ENCODE measurements at regions not wholly inside any gene's neighbourhood (a gene's known extent, or its start where the extent isn't known, plus 50 kb on each side); places are given as distances from the start of the nearest gene placed in this dataset.

GRCh38 chr2:5391362-5391761 lies 300.8 kb upstream of the SOX11 start:
- in situ Hi-C loops (cut with HindIII; ENCODE audit: low pct_ligation_motif_present, low sequenced_read_pairs): no loop called here
- Histone ChIP-seq H3K4me3 (ENCODE audit: low read depth, low read length) (no peak overlapping the region), H3K27ac (no peak overlapping the region), H3K27me3 (replicated peaks) (no peaks in the 10 kb centered on the region), H3K36me3 (replicated peaks) (no peaks in the 10 kb centered on the region)
- TF ChIP-seq CTCF (IDR thresholded peaks at IDR 0.05; ENCODE audit: low read depth, low read length, missing control alignments): no peak
- no peak for DNase-seq

GRCh38 chr2:5392658-5393057 lies 299.5 kb upstream of the SOX11 start:
- TF ChIP-seq CTCF (IDR thresholded peaks at IDR 0.05; ENCODE audit: low read depth, low read length, missing control alignments): no peak
- H3K27ac ChIP-seq: no peak overlapping the region
- peak; percentile 37 for DNase-seq
- no peaks in the 10 kb centered on the region for H3K27me3 ChIP-seq (replicated peaks)
- in situ Hi-C loops (cut with HindIII; ENCODE audit: low pct_ligation_motif_present, low sequenced_read_pairs): no loop called here
- H3K36me3 ChIP-seq (replicated peaks): no peaks in the 10 kb centered on the region
- H3K4me3 ChIP-seq (ENCODE audit: low read depth, low read length): no peak overlapping the region

- no peak for TF ChIP-seq CTCF (IDR thresholded peaks at IDR 0.05; ENCODE audit: low read depth, low read length, missing control alignments)
- in situ Hi-C loops (cut with HindIII; ENCODE audit: low pct_ligation_motif_present, low sequenced_read_pairs): no loop called here
- H3K4me3 ChIP-seq (ENCODE audit: low read depth, low read length): no peak overlapping the region
Observed at GRCh38 chr2:5393474-5393873, 298.7 kb upstream of the SOX11 start.

GRCh38 chr2:5394223-5394622 lies 298.0 kb upstream of the SOX11 start:
- no peak for TF ChIP-seq CTCF (IDR thresholded peaks at IDR 0.05; ENCODE audit: low read depth, low read length, missing control alignments)
- in situ Hi-C loops (cut with HindIII; ENCODE audit: low pct_ligation_motif_present, low sequenced_read_pairs): no loop called here
- no peak overlapping the region for H3K4me3 ChIP-seq (ENCODE audit: low read depth, low read length)
- no peak for DNase-seq
- no peaks in the 10 kb centered on the region for H3K36me3 ChIP-seq (replicated peaks)
- no peaks in the 10 kb centered on the region for H3K27me3 ChIP-seq (replicated peaks)
- H3K27ac ChIP-seq: no peak overlapping the region

More at GRCh38 chr2:5393474-5393873, 298.7 kb upstream of the SOX11 start:
- H3K27me3 ChIP-seq (replicated peaks): no peaks in the 10 kb centered on the region
- no peak for DNase-seq
- H3K36me3 ChIP-seq (replicated peaks): no peaks in the 10 kb centered on the region
- no peak overlapping the region for H3K27ac ChIP-seq

GRCh38 chr2:5401115-5401657 lies 291.0 kb upstream of the SOX11 start:
- Histone ChIP-seq H3K27me3 (replicated peaks) (no peaks in the 10 kb centered on the region), H3K4me3 (ENCODE audit: low read depth, low read length) (no peak overlapping the region), H3K27ac (no peak overlapping the region), H3K36me3 (replicated peaks) (no peaks in the 10 kb centered on the region)
- no peak for DNase-seq
- no peak for TF ChIP-seq CTCF (IDR thresholded peaks at IDR 0.05; ENCODE audit: low read depth, low read length, missing control alignments)
- in situ Hi-C loops (cut with HindIII; ENCODE audit: low pct_ligation_motif_present, low sequenced_read_pairs): no loop called here

GRCh38 chr2:5403392-5403791 lies 288.8 kb upstream of the SOX11 start:
- in situ Hi-C loops (cut with HindIII; ENCODE audit: low pct_ligation_motif_present, low sequenced_read_pairs): no loop called here
- no peaks in the 10 kb centered on the region for H3K36me3 ChIP-seq (replicated peaks)
- no peaks in the 10 kb centered on the region for H3K27me3 ChIP-seq (replicated peaks)
- DNase-seq: no peak
- H3K4me3 ChIP-seq (ENCODE audit: low read depth, low read length): no peak overlapping the region
- no peak overlapping the region for H3K27ac ChIP-seq
- no peak for TF ChIP-seq CTCF (IDR thresholded peaks at IDR 0.05; ENCODE audit: low read depth, low read length, missing control alignments)
